GM18505 (cell line): ENCODE measurements at regions not wholly inside any gene's neighbourhood (a gene's known extent, or its start where the extent isn't known, plus 50 kb on each side); places are given as distances from the start of the nearest gene placed in this dataset.
A peak's percentile ranks its signal among the peaks of the same experiment; 100 is the strongest.

Experiments
- ATAC-seq: cut with Tn5 transposase; IDR thresholded peaks from one replicate; pipeline ENCODE4 v1.9.1; 2021; ENCODE audit not compliant: unreplicated experiment
- POLR2A ChIP-seq: IDR thresholded peaks from 4 replicates; pipeline ENCODE4 v1.6.1; 2011; ENCODE audit warnings: borderline replicate concordance; ENCODE audit not compliant: insufficient read depth, insufficient read length; ENCODE audit errors: extremely low read depth

DNA sequence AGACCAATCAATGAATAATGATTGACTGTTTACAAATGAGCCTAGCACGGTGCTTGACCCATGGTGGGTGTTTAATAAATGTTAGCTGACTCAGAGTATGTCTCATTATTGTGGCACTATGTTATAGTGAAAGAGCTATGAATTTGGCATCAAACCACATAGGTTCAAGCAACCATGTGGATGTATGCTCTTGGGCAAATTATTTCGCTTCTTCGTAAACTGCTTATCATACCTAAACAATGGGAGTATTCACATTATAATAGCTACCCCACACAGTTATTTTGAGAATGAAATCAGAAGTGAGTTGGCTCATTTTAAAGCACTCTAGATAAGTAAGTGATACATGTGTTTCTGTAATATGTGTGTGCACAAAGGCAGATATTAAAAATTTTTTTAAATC, 118.7 kb upstream of the HSD17B12 start:
- no peak for ATAC-seq
- TF ChIP-seq POLR2A, result no peak

DNA sequence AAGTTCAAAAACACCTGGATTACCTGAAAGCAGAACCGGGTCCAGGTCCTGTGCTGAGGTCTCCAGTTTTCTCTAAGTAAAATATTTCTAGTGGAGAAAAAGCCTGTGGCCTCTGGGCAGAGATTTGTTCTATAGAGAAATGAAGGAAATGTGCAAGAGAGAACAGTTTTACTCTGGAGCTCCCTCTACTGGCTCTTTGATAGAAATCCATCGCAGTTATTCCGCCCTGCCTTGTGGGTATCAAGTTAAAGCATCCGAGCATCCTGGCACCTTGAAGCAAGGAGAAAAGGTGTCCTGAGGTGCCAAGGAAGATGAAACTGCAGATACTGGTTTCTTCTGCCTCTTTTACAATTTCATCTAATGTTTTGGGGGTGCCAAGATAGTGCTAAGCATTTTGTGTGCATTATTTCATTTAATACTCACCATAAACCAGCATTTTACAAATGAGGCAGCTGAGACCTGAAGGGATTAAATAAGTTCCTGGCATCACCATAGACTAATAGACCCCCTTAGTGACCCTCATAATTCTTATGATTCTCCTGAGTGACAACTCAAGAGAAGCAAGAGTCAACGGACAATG, 113.1 kb upstream of the HSD17B12 start:
- no peak for TF ChIP-seq POLR2A
- no peak for ATAC-seq

DNA sequence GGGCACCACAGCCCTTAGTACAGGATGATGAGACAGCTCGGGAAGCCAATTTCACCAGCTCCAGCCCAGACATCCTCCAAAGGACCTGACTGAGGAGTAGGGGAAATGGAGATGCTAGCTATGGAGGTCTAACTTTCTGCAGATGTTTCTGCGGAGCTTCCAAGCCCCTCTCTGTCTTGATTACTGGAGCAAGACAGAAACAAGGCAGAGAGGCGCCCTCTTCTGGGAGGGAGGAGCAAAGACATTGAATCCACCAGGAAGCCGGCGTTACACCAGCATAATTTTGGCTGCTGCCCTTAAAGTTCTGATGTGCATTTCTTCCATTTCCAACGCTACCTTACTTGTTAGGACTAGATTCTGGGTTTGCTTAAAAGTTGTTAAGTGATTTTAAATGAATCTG, 107.3 kb upstream of the HSD17B12 start:
- TF ChIP-seq POLR2A, result no peak
- no peak for ATAC-seq

DNA sequence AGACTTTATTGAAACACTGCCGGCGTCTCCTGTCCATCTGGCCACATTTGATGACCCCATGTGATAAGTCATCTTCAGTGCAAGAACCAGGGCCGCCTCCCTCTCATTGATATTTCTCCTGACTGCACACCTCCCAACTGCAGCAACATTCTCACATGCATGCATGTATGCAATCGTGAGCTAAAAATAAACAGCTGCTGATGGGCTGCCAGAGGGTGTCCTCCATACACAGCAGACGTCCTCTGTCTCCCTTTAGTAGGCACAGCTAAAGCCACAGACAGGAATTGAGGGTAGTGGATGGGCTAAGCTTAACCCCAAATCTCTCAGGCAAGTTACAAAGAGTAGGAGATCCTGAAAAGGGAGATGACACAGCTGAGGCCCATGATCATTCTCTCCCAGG, 106.7 kb upstream of the HSD17B12 start:
- ATAC-seq, result no peak
- TF ChIP-seq POLR2A, result no peak

DNA sequence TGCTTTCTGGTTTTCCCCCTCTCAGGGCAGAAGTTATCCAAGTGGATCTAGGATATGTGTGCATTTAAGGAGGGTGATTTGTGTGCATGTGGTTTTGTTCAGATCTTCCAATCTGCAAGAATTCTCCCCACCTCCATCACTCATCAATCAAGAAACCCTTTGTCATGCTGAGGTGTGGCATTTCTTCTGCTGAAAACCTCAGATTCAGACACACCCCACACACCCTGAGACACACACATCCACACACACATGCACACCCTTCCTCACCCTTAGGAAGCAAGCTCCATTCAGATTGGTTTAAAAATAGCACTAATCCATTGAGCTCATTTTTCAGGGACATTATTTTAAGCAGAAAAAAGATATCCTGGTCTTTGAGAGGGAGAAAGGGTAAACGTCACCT, 106.1 kb upstream of the HSD17B12 start:
- ATAC-seq, result no peak

DNA sequence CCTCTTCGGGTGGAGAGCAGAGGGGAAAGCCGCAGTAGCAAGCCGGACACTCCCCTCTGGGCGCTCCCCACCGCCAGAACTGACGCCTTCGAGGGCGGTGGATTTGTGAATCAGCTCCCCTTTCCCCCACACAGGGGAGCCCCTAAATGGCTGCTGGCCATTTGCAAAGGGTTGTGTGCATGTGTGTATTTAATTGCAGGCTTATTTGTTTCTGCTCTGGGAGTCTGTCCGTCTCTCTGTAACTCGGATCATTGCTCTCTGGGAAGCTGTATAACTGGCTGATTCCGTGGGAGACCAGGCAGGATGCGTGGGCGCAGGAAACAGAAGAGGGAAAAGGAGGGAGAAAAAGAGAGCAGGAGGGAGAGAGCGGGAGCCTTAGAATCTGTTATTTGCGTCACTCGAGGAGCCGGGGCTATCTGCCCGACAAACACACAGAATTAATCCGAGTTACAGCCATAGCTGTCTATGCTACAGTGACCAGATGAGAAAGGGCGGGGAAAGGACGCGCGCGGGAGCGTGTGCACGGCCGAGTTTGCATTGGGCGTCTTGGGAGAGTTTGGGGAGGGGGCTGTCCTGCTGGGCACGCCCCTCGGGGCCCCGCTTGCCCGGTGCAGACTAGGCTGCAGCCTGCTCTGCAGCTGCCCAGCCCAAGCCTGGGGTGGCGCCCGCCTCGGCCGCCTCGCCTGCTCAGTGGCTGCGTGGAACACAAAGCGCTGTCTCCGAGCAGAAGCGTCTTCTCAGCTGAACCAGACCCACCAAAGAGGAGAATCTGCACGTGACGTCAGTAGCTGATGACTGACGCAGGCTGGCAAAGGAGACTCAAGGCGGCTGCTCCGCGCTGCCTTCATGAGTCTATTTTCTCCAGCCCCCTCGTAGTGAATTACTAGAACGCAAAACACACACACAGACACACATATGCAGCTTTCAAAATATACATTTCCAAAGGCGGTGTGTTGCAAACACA, 105.3 kb upstream of the HSD17B12 start:
- no peak for ATAC-seq
- TF ChIP-seq POLR2A, result no peak

More for the DNA sequence above, 106.1 kb upstream of the HSD17B12 start:
- no peak for TF ChIP-seq POLR2A

DNA sequence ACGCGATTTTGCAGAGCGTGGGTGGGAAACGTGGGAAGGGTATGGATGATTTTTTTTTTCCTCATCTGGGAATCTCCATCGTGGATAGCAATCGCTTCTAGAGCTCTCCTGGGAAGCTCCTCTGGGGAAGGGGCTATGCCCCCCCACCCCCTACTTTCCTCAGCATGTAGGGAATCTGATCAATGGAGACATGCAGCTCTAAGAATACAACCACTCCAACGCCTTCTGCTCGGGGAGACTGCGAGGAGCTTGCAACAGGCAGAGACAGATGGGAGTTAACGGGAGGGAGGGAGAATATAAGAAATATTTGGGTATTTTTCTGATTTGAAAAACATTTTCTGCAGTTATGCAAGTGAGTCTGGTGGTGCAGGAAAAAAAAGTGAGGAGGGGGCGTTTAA, 104.6 kb upstream of the HSD17B12 start:
- ATAC-seq, result no peak
- no peak for TF ChIP-seq POLR2A

DNA sequence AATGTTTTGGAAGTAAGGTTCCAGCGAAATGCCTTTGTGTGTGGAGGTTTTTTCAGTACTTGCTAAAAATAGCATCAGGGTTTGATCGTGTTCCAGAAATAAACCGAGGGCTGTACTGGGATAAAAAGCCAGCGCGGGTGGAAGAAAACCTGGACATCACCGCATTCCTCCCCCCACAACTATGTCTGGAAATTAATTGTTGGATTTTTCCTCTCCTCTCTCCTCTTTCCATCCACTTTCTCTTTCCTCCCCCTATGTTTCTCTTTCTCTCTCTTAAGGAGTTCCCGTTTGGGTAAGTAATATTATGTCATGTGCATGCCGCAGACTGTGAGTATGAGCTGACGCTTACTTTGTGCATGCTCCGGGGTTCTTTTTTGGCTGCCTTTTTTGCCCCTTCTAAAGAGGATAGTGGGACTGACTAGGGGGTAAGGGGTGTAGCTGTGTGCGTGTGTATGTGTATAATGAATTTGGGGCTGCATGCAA, 104.2 kb upstream of the HSD17B12 start:
- no peak for TF ChIP-seq POLR2A
- ATAC-seq, result no peak

DNA sequence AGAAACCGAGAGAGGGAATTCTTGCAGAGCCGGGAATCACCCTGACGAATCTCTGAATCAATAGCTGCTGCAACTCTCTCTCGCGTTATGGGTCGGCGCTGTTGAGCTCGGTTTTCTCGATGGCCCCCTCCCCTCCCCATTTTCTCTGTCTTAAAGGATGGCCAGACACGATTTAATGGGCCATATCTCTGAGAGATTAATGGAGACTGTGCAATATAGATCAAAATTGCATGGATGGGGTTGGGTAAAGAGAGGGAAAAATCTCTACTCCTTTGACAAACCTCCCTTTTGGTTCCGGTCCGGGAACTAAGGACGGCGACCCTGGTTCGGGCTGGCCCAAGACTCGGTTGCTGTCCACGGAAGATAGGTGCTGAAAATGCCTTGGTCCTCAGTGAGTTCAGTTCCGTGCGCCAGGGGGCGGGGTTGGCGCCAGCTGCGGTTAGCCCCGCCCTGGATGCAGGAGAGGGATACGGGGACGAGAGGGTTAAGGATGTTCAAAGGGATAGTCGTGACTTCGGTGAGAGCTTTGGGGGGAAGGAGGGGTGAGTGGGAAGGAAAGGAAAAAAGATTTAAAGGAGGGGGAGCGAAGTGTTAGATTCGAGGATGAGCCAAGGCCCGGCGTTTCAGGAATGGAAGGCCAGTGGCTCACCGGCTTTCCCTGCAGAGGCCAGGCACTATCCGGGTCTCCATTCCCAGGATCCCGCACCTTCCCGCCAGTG, 103.6 kb upstream of the HSD17B12 start:
- no peak for ATAC-seq

DNA sequence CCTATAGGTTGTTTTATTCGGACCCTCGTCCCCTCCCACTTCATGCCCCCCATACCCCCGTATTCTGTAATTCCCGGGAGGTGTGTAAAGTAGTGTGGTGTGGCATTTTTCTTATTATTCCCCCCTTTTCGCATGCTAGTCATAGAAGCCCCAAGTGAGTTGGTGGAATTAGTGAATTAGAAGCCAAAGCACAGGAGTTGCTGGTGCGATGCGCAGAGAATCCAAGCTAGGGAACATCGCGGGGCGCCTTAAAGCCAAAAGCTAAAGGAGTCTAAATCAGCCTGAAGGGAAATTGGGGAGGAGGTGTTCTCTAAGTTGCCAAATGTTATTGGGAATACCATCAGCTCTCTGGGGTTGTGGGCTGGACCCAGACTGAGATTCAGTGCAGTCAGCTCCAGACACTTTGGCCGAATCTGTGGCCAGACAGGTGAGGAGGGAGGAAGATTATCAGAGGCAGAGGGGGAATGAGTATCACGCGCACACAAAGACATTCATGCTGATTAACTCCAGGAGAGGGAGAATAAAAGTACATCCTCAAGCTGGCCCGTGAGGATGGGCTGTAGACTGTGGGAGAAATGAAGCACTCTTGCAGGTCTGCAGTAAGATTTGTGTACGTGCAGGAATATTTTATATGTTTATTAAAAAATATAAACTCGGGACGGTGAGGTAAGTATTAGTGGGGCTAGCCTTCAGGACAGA, 102.8 kb upstream of the HSD17B12 start:
- TF ChIP-seq POLR2A, result no peak
- no peak for ATAC-seq

More for the DNA sequence above, 103.6 kb upstream of the HSD17B12 start:
- no peak for TF ChIP-seq POLR2A

DNA sequence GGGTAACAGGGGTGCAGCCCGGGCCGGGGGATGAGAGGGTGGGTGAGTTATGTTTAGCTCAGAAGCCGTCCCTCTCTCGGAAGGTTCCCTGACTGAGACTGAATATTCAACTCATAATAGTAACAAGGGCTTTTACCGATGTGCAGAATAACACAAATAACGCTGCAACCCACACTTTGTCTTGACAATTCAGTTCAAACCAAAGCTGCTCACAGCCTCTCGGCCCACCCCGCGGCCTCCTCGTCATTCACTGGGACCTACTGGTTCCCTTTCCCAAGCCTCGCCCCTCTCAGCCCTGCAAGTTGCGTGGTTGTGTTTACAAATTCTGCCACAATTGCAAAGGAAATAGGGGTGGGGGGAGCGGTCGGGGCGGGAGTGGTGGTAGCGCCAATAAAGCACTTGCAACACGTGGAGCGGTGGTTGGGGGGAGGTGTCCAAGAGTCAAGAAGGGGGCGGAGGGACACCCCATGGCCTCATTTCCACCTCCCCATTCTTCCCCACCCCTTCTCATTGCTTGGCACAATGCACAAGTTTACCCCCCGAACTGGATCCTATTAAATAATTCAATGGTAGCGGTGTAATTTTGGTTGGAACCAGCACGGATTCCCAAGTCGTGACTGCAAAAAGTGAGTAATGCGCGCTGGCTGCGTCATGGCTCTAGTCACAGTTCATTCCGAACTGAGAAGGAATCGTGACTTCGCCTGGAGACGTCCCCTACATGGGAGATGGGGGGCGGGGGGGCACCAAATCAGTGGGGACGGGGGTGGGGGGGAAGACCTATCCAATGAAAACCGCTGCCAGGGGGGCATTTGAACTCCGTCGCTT, 102.0 kb upstream of the HSD17B12 start:
- no peak for TF ChIP-seq POLR2A
- no peak for ATAC-seq

DNA sequence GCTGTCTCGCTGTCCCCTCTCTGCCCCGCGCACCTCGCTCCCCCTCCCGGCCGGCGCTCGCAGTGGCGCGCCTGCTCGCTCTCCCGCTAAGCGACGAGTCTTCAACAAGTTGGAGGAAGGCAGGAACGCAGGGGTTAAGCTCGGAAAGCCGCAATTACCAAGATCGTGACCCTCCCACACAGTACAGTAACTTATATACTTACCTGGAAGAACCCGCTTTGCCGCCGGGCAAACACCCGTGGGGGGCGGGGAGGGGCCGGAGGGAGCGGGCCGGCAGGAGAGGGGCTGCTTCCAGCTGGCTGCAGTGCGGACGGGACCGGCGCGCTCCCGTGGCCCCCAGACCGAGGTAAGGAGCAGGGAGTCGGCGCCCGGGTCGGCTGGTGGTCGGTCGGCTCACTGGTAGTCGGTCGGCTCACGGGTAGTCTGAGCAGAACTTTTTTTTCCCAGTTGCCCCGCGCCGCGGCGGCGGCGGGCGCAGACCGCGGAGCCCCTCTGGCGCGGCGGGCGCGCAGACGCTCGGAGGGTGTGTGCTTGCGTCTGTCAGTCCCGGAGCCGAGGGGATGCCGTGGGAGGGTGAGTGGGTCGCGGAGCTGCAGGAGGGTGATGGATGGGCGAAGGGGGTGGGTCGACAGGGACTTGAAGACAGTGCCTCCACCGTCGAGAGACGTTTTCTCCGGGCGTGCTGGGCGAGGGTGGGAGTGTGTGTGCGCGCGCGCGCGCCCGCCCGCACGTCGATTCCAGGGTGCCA, 101.2 kb upstream of the HSD17B12 start:
- TF ChIP-seq POLR2A, result no peak
- ATAC-seq, result peak; percentile 55

DNA sequence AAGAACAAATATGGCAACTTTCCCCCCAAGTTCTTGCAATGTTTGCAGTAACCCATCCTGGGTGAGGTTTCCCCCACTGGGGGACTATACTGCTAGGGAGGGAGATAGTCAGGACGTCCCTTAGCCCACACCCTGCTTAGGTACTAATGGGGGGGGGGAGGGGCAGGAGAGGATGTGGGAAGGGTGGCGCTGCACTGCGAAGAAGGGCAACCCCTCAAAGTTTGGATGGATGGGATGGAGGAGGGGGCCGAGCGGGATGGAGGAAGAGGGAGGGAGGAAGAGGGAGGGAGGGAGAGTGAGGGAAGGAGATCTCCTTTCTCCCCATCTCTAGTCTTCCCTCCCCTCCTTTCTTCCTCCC, 100.6 kb upstream of the HSD17B12 start:
- no peak for ATAC-seq

More for the DNA sequence above, 100.6 kb upstream of the HSD17B12 start:
- no peak for TF ChIP-seq POLR2A
